NB4 (cell line): ENCODE measurements at regions not wholly inside any gene's neighbourhood (a gene's known extent, or its start where the extent isn't known, plus 50 kb on each side); places are given as distances from the start of the nearest gene placed in this dataset.

Source experiments
- DNase-seq: peaks from one replicate; pipeline ENCODE4 v3.0.0; 2010; ENCODE audit warnings: low read depth
- H3K4me3 ChIP-seq: one replicate; pipeline ENCODE4 v1.5.1; 2011; ENCODE audit warnings: mild to moderate bottlenecking, low read depth, low read length, moderate library complexity
- CTCF ChIP-seq: IDR thresholded peaks from one replicate; pipeline ENCODE4 v1.5.1; 2012; ENCODE audit warnings: low read depth, low read length
- MAX ChIP-seq: IDR thresholded peaks from 2 replicates; pipeline ENCODE4 v1.6.1; 2011; ENCODE audit warnings: low read depth, low read length
- MYC ChIP-seq: IDR thresholded peaks from 2 replicates; pipeline ENCODE4 v1.6.1; 2011; ENCODE audit warnings: low read depth, low read length
- POLR2A ChIP-seq: IDR thresholded peaks from 2 replicates; pipeline ENCODE4 v1.6.1; 2011; ENCODE audit warnings: mild to moderate bottlenecking; ENCODE audit not compliant: insufficient read length; ENCODE audit errors: extremely low read depth

GRCh38 chr9:73515216-73515615 lies 363.6 kb downstream of the ANXA1 start:
- H3K4me3 ChIP-seq, result no peak overlapping the region
- DNase-seq, result no peak
- TF ChIP-seq MAX, result no peak
- TF ChIP-seq POLR2A, result no peak
- no peak for TF ChIP-seq CTCF
- TF ChIP-seq MYC, result no peak

- H3K4me3 ChIP-seq, result no peak overlapping the region
- TF ChIP-seq MYC (no peak), POLR2A (no peak), MAX (no peak), CTCF (no peak)
- no peak for DNase-seq
These were observed 371.7 kb downstream of the ANXA1 start for GRCh38 chr9:73523391-73523790.

GRCh38 chr9:73525350-73525749 lies 373.7 kb downstream of the ANXA1 start:
- no peak overlapping the region for H3K4me3 ChIP-seq
- TF ChIP-seq MYC, result no peak
- TF ChIP-seq CTCF, result no peak
- no peak for TF ChIP-seq POLR2A
- no peak for TF ChIP-seq MAX
- DNase-seq, result no peak

- TF ChIP-seq MAX, result no peak
- no peak for TF ChIP-seq POLR2A
- no peak for TF ChIP-seq MYC
- no peak for TF ChIP-seq CTCF
- no peak overlapping the region for H3K4me3 ChIP-seq
- no peak for DNase-seq
These were observed 375.9 kb downstream of the ANXA1 start for GRCh38 chr9:73527521-73527920.

GRCh38 chr9:73528926-73529325 lies 377.3 kb downstream of the ANXA1 start:
- TF ChIP-seq POLR2A (no peak), MYC (no peak), MAX (no peak), CTCF (no peak)
- H3K4me3 ChIP-seq, result no peak overlapping the region
- no peak for DNase-seq

- no peak for DNase-seq
- TF ChIP-seq MYC, result no peak
- no peak overlapping the region for H3K4me3 ChIP-seq
These were observed 378.0 kb downstream of the ANXA1 start for GRCh38 chr9:73529666-73530065.
